ENCODE measurements at regions not wholly inside any gene's neighbourhood (a gene's known extent, or its start where the extent isn't known, plus 50 kb on each side); places are given as distances from the start of the nearest gene placed in this dataset.

DNA sequence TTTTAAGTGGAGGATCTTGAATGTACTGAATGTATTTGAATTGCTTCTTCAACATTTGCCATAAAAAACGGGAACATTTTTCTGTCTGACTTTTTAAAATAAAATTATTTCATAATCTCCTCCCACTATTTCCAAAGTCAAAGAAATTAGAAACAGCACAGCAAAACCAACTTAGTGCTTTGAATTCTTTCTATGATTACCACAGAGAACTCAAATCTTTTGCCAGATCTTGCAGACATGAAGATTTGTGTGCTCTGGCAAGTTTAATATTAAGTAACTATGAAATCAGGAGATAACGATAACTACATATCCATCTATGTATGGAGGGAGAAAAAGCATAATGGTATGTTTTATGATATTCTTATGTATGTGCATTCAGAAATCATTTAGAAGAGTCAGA lies 982.2 kb downstream of the PCDH7 start:
- TF ChIP-seq, protein P1, sequence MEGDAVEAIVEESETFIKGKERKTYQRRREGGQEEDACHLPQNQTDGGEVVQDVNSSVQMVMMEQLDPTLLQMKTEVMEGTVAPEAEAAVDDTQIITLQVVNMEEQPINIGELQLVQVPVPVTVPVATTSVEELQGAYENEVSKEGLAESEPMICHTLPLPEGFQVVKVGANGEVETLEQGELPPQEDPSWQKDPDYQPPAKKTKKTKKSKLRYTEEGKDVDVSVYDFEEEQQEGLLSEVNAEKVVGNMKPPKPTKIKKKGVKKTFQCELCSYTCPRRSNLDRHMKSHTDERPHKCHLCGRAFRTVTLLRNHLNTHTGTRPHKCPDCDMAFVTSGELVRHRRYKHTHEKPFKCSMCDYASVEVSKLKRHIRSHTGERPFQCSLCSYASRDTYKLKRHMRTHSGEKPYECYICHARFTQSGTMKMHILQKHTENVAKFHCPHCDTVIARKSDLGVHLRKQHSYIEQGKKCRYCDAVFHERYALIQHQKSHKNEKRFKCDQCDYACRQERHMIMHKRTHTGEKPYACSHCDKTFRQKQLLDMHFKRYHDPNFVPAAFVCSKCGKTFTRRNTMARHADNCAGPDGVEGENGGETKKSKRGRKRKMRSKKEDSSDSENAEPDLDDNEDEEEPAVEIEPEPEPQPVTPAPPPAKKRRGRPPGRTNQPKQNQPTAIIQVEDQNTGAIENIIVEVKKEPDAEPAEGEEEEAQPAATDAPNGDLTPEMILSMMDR (IDR thresholded peaks at IDR 0.05) = no peak
- ATAC-seq (ENCODE audit: low FRiP score) (no peak), DNase-seq (ENCODE audit: low spot score) (no peak)

DNA sequence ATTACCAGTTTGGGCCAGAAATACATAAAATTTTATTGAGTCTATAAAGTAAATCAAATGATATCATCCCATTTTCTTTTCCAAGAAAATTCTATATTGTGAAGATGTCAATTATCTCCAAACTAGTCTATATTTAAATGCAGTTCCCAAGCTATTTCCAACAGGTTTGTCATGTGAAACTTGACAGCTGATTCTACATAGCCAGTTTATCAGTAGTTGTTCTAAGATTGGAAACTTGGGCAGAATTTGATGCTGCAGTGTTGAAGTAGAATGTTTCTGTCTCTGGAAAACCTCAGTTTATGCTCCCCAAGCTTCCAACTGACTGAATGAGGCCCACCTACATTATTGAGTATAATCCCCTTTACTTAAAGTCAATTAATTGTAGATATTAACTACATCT lies 994.1 kb downstream of the PCDH7 start:
- no peak for ATAC-seq (ENCODE audit: low FRiP score)
- TF ChIP-seq, protein P1 (IDR thresholded peaks at IDR 0.05) = no peak
- no peak for DNase-seq (ENCODE audit: low spot score)

DNA sequence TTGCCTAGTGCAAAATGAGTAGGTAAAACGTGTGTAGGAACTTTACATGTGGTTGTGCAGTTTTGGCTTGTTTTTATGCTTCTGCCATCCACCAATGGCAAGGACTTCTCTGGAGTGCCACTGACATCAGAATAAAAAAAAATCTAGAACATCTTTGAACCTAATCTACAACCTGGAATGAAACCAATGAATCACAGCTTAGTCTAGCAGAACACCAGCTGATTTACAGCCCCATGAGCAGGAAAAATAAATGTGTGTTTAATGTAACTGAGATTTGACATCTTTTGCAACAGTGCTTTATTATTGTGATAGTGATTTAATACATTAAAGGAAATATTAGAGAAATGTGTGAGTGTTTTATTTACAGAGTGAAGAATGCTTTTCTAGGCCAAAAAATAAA lies 995.1 kb downstream of the PCDH7 start:
- ATAC-seq (ENCODE audit: low FRiP score) = no peak
- DNase-seq (ENCODE audit: low spot score) = no peak
- TF ChIP-seq, protein P1 (IDR thresholded peaks at IDR 0.05) = no peak

DNA sequence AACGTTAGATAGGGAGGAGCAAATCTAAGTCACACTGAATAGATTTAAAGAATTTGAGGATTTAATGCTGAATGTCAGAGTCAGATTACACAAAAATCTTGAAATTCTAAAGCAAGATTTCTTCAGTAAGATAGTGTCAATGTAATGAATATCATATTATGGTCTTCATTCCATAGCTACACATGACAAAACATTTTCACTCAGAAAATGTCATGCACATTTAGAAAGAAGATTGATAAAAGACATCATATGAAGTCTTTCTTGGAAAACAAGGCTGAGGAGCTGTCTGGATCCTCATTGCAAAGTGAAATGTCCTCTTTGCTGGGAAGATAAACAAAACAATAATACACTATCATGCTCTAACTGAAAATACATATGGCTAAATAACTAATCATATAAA lies 1006.9 kb downstream of the PCDH7 start:
- no peak for DNase-seq (ENCODE audit: low spot score)
- ATAC-seq (ENCODE audit: low FRiP score) = no peak
- TF ChIP-seq, protein P1 (IDR thresholded peaks at IDR 0.05) = no peak

DNA sequence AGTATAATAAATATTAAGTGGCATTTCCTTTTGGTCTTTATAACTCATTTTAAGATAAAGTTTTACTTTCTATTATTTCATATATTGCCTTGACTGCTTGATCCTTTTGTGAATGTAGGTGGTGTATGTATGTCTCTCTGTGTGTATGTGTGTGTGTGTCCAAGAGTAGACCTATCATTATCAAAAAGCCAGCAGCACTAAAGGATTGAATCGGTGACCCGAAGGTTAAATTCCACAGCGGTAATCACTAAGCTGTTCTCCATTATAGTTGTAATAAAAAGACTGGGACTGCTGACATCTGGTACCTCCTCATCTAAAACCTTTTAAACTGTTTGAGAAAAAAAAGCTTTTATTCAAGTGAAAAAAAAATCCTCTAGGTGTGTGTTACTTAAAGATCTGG lies 1014.8 kb downstream of the PCDH7 start:
- ATAC-seq (ENCODE audit: low FRiP score) (no peak), DNase-seq (ENCODE audit: low spot score) (no peak)
- TF ChIP-seq, protein P1 (IDR thresholded peaks at IDR 0.05) = no peak

DNA sequence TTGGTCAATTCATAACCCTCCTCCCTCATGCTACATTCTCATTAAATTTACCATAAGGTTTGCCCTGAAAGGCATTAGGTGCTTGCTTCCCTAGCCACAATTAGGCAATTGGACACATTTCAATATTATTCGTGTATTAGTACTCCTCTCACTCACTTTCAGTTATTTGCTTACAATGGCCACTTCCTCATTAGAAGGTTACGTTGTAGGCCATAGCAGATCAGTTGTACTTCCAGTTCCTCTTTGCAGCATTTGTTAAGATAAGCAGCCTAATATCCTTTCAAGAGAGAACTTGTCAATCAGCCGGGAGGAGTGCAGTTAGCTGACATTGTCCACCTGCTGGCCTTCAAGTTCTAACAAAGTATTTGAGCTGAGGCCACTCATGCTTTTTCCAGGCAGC lies 1017.2 kb downstream of the PCDH7 start:
- no peak for ATAC-seq (ENCODE audit: low FRiP score)

DNA sequence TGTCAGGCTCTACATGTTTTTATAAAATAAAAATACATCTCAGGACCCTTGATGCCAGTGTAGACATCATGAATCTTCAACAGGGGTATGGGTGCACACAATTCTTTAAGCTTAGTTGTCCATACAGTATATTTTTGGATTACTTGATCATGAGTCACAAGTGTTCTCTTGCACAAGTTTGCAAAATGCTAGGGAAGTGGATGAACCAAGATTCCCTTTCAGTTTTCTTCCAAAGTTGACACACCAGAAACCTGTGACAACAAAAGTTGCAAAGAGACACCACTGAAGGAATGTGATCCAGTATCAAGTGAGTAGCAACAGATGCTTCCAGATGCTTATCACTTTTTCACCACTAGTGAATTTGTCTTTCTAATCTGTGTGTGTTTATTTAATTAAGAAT lies 1021.2 kb downstream of the PCDH7 start:
- TF ChIP-seq, protein P1 (IDR thresholded peaks at IDR 0.05) = no peak
- ATAC-seq (ENCODE audit: low FRiP score) = no peak
- no peak for DNase-seq (ENCODE audit: low spot score)

More for the DNA sequence above, 1017.2 kb downstream of the PCDH7 start:
- no peak for DNase-seq (ENCODE audit: low spot score)
- TF ChIP-seq, protein P1 (IDR thresholded peaks at IDR 0.05) = no peak

Data from omental fat pad (tissue), 3 donors.